NCI-H2171 treated with DMSO at 0.1 percent for 48 hours (cell line): ENCODE measurements at regions not wholly inside any gene's neighbourhood (a gene's known extent, or its start where the extent isn't known, plus 50 kb on each side); places are given as distances from the start of the nearest gene placed in this dataset.

Source experiments
- DNase-seq: peaks from one replicate; lab custom pipeline; 2025; lab: John Stamatoyannopoulos, UW

GRCh38 chr3:137061186-137061585, 103.4 kb downstream of the IL20RB start:
- peak; percentile 17 for DNase-seq

- no peak for DNase-seq
Measured at GRCh38 chr3:137062250-137062649, 104.5 kb downstream of the IL20RB start.

- no peak for DNase-seq
Measured at GRCh38 chr3:137065381-137065780, 107.6 kb downstream of the IL20RB start.

GRCh38 chr3:137066092-137066491, 108.3 kb downstream of the IL20RB start:
- no peak for DNase-seq

GRCh38 chr3:137071104-137071503, 113.3 kb downstream of the IL20RB start:
- peak; percentile 15 for DNase-seq

GRCh38 chr3:137075020-137075419, 117.2 kb downstream of the IL20RB start:
- no peak for DNase-seq

- DNase-seq: no peak
Measured at GRCh38 chr3:137078040-137078439, 120.3 kb downstream of the IL20RB start.

GRCh38 chr3:137079571-137079970, 121.8 kb downstream of the IL20RB start:
- DNase-seq: no peak

- no peak for DNase-seq
Measured at GRCh38 chr3:137081711-137082110, 123.9 kb downstream of the IL20RB start.

GRCh38 chr3:137082763-137083162, 125.0 kb downstream of the IL20RB start:
- no peak for DNase-seq

- no peak for DNase-seq
Measured at GRCh38 chr3:137083332-137083731, 125.5 kb downstream of the IL20RB start.

GRCh38 chr3:137084586-137084985, 126.8 kb downstream of the IL20RB start:
- no peak for DNase-seq

- DNase-seq: no peak
Measured at GRCh38 chr3:137097386-137097785, 139.6 kb downstream of the IL20RB start.

GRCh38 chr3:137097852-137098251, 140.1 kb downstream of the IL20RB start:
- no peak for DNase-seq

- DNase-seq: no peak
Measured at GRCh38 chr3:137099364-137100219, 141.8 kb downstream of the IL20RB start.

- DNase-seq: no peak
Measured at GRCh38 chr3:137100326-137100725, 142.5 kb downstream of the IL20RB start.

GRCh38 chr3:137103739-137104138, 146.0 kb downstream of the IL20RB start:
- peak; percentile 72 for DNase-seq

- peak; percentile 84 for DNase-seq
Measured at GRCh38 chr3:137105277-137105977, 147.6 kb downstream of the IL20RB start.

GRCh38 chr3:137106612-137107240, 148.9 kb downstream of the IL20RB start:
- DNase-seq: no peak

GRCh38 chr3:137108699-137109440, 151.1 kb downstream of the IL20RB start:
- DNase-seq: no peak

- DNase-seq: peak; percentile 77
Measured at GRCh38 chr3:137110392-137110996, 152.7 kb downstream of the IL20RB start.

GRCh38 chr3:137111497-137111896, 153.7 kb downstream of the IL20RB start:
- no peak for DNase-seq
